GM12874 (cell line): ENCODE measurements at regions not wholly inside any gene's neighbourhood (a gene's known extent, or its start where the extent isn't known, plus 50 kb on each side); places are given as distances from the start of the nearest gene placed in this dataset.

ENCODE experiments used
- CTCF ChIP-seq: IDR thresholded peaks from 2 replicates; pipeline ENCODE4 v1.5.1; 2011; ENCODE audit warnings: low read depth, mild to moderate bottlenecking, control low read depth, low read length, moderate library complexity; ENCODE audit not compliant: insufficient read depth

- TF ChIP-seq CTCF = no peak
Measured at GRCh38 chr20:18987781-18988360, 174.3 kb downstream of the SCP2D1 start.

- TF ChIP-seq CTCF = no peak
Measured at GRCh38 chr20:18988701-18989100, 175.1 kb downstream of the SCP2D1 start.

GRCh38 chr20:18989736-18990474, 176.3 kb downstream of the SCP2D1 start:
- no peak for TF ChIP-seq CTCF

DNA sequence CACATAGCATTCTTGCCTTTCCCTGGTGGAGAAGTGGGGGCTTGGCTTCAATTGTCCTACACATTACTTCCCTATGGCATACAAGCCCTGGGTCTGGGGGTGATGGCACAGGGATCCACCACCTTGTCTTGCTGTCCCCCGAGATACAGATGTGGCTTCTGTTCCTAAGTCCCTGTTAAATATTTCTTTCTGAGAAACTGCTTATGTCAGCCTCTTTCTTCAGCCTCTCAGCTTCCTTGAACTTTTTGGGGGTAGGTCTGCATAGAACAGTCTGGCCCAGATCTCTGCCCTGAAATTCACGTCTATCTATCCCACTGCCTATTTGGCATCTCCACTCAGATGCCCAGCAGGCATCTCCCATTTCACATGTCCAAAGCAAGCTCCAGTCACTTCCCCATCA, 177.4 kb downstream of the SCP2D1 start:
- no peak for TF ChIP-seq CTCF

- no peak for TF ChIP-seq CTCF
Measured at GRCh38 chr20:18992418-18992817, 178.8 kb downstream of the SCP2D1 start.

DNA sequence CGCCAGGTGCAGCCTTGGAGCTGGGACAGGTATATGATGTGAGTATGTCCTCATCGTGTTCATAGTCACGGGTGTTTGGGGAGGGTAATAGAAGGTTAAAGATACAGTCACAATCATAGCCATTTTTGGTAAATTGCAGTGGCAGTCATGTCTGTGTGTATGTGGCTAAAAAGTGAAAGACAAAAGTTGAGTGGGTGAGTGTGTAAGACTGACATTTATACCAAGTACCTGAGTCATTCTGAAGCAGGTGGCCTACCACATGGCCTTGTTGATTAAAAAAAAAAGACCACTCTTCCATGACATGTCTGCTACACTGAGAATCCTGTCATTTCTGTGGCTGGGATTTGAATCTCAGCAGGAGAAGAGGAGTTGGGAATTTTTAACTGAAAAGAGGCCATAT, 181.9 kb downstream of the SCP2D1 start:
- TF ChIP-seq CTCF = no peak

GRCh38 chr20:18999086-18999485, 185.5 kb downstream of the SCP2D1 start:
- no peak for TF ChIP-seq CTCF
